ENCODE measurements at regions not wholly inside any gene's neighbourhood (a gene's known extent, or its start where the extent isn't known, plus 50 kb on each side); places are given as distances from the start of the nearest gene placed in this dataset.

GRCh38 chrX:45846328-45846727, 645.7 kb upstream of the DIPK2B start:
- Histone ChIP-seq H3K27me3 (ENCODE audit: control insufficient read depth in 2 of 2, insufficient read depth in 2 of 2, low read length in 2 of 2) (no peaks in the 10 kb centered on the region), H3K9me3 (replicated peaks; ENCODE audit: control insufficient read depth, insufficient read depth, low read length) (no peaks in the 10 kb centered on the region), H3K9ac (replicated peaks; ENCODE audit: extremely low read depth, insufficient read depth, low read length) (no peak overlapping the region), H4K20me1 (replicated peaks; ENCODE audit: control insufficient read depth, extremely low read depth, insufficient read depth, low read length) (no peaks in the 10 kb centered on the region), H3K36me3 (ENCODE audit: control insufficient read depth in 2 of 2, extremely low read depth in 1 of 2, insufficient read depth in 2 of 2, low read length in 2 of 2) (no peaks in the 10 kb centered on the region), H3K4me3 (replicated peaks in 1 of 3; ENCODE audit: insufficient read depth in 1 of 3, low read depth in 1 of 3, low read length in 3 of 3) (no peak overlapping the region), H2AFZ (ENCODE audit: low read depth, low read length) (no peak overlapping the region), H3K27ac (ENCODE audit: insufficient read depth, low read depth, low read length) (no peak overlapping the region), H3K79me2 (ENCODE audit: control insufficient read depth, insufficient read depth, low read length) (peaks cover 15% of the 10 kb centered on the region), H3K9me1 (replicated peaks; ENCODE audit: control insufficient read depth, extremely low read depth, insufficient read depth, low read length) (no peaks in the 10 kb centered on the region), H3K4me2 (ENCODE audit: insufficient read depth, low read length) (no peak overlapping the region), H3K4me1 (ENCODE audit: control insufficient read depth, extremely low read depth, insufficient read depth, low read length) (peaks cover 11% of the 10 kb centered on the region)
- CTCF ChIA-PET = interaction anchor here (1.0 kb wide), 1 partner anchor 71 kb away, joined by 3 read pairs; no protein-coding TSS in a partner anchor
- POLR2A ChIA-PET = no interaction called here
- no TSS peak for BruUV-seq (replicated peaks)
- dilution Hi-C loops (cut with MboI; ENCODE audit: extremely low pct_ligation_motif_present, low sequenced_read_pairs) (no loop called here), intact Hi-C loops (cut with micrococcal nuclease) (loop anchor here (10.0 kb wide), 1 partner anchor 522 kb away; no protein-coding TSS in a partner anchor)
- FAIRE-seq = no peak
- DNase-seq (ENCODE audit: low read depth, low spot score) = no peak
- TF ChIP-seq, protein P1, sequence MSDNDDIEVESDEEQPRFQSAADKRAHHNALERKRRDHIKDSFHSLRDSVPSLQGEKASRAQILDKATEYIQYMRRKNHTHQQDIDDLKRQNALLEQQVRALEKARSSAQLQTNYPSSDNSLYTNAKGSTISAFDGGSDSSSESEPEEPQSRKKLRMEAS (IDR thresholded peaks at IDR 0.05; ENCODE audit: insufficient read depth, insufficient read length) = no peak
- TF ChIP-seq MYC (IDR thresholded peaks at IDR 0.05; ENCODE audit: low read depth, low read length) (no peak), JUN (IDR thresholded peaks at IDR 0.05; ENCODE audit: borderline replicate concordance, insufficient read depth, insufficient read length, low read depth) (no peak), POLR2AphosphoS5 (IDR thresholded peaks at IDR 0.05; ENCODE audit: insufficient read depth, low read depth, low read length) (no peak), GATA2 (IDR thresholded peaks at IDR 0.05; ENCODE audit: insufficient read depth, insufficient read length, low read depth, low read length) (no peak), EZH2 (IDR thresholded peaks at IDR 0.05; ENCODE audit: borderline replicate concordance, low read depth, low read length, severe bottlenecking) (no peak), FOS (IDR thresholded peaks at IDR 0.05; ENCODE audit: borderline replicate concordance, insufficient read depth, low read length) (no peak), CTCF (IDR thresholded peaks at IDR 0.05; ENCODE audit: extremely low read depth in 1 of 2, insufficient read depth in 1 of 2, low read depth in 1 of 2, low read length in 2 of 2) (no peak), POLR2A (IDR thresholded peaks at IDR 0.05; ENCODE audit: low read depth, low read length) (no peak)
